IMR-90 (cell line): ENCODE measurements at regions not wholly inside any gene's neighbourhood (a gene's known extent, or its start where the extent isn't known, plus 50 kb on each side); places are given as distances from the start of the nearest gene placed in this dataset.

Experiments used
- ATAC-seq: fragments of 200-7000 bp; cut with Tn5 transposase; 2 replicates; pipeline ENCODE4 v1.9.1; 2020; ENCODE audit warnings: low read depth, mild to moderate bottlenecking, moderate library complexity
- BruUV-seq: library from RNA; stranded (reverse); fragments of 400-500 nt; replicated peaks from 2 replicates; lab custom pipeline; 2021; lab: Mats Ljungman, UMichigan
- CTCF ChIA-PET: fragments of 300-600 bp; formaldehyde crosslinking; extraction: SDS; loops from one replicate; lab custom pipeline; 2021; ENCODE audit warnings: antibody characterized with exemption; lab: Yijun Ruan, JAX
- POLR2A ChIA-PET: fragments of 300-600 bp; sonication (Branson Sonifier 250); formaldehyde crosslinking; loops from one replicate; lab custom pipeline; 2022; ENCODE audit warnings: antibody characterized with exemption; ENCODE audit not compliant: unreplicated experiment; lab: Charles Lee
- DNase-seq: peaks from one replicate; pipeline ENCODE4 v3.0.0; 2013
- H2AFZ ChIP-seq: replicated peaks from 2 replicates; pipeline ENCODE3; 2013; ENCODE audit warnings: low read length, mild to moderate bottlenecking; ENCODE audit not compliant: poor library complexity
- H2AK5ac ChIP-seq: 2 replicates; pipeline ENCODE4 v1.6.1; 2013; ENCODE audit warnings: low read depth, low read length, inconsistent platforms
- H2AK9ac ChIP-seq: replicated peaks from 2 replicates; pipeline ENCODE3; 2013; ENCODE audit warnings: mild to moderate bottlenecking, low read depth, low read length, moderate library complexity; ENCODE audit not compliant: poor library complexity
- H2BK120ac ChIP-seq: 2 replicates; pipeline ENCODE4 v1.6.1; 2013; ENCODE audit warnings: low read depth, low read length, inconsistent platforms
- H2BK15ac ChIP-seq: 3 replicates; pipeline ENCODE4 v1.6.1; 2013; ENCODE audit warnings: low read depth, low read length, inconsistent platforms
- H2BK20ac ChIP-seq: 2 replicates; pipeline ENCODE4 v1.6.1; 2013; ENCODE audit warnings: low read depth, mild to moderate bottlenecking, inconsistent platforms, low read length, moderate library complexity
- H2BK5ac ChIP-seq: 2 replicates; pipeline ENCODE4 v1.6.1; 2013; ENCODE audit warnings: mild to moderate bottlenecking, low read depth, low read length, inconsistent platforms; ENCODE audit not compliant: poor library complexity, severe bottlenecking
- H3K14ac ChIP-seq: replicated peaks from 2 replicates; pipeline ENCODE4 v1.6.1; 2013; ENCODE audit warnings: low read depth, low read length, inconsistent platforms
- H3K18ac ChIP-seq: 2 replicates; pipeline ENCODE4 v1.6.1; 2013; ENCODE audit warnings: low read depth, low read length, control low read depth
- H3K23ac ChIP-seq: 2 replicates; pipeline ENCODE4 v1.6.1; 2013; ENCODE audit warnings: low read depth, low read length, inconsistent platforms
- H3K27ac ChIP-seq: 2 replicates; pipeline ENCODE4 v1.5.1; 2013; ENCODE audit warnings: mild to moderate bottlenecking, control low read depth, low read length; ENCODE audit not compliant: insufficient read depth
- H3K27me3 ChIP-seq: 2 replicates; pipeline ENCODE4 v1.6.1; 2013; ENCODE audit warnings: low read length; ENCODE audit not compliant: control insufficient read depth, insufficient read depth
- H3K36me3 ChIP-seq: 2 replicates; pipeline ENCODE4 v1.6.1; 2013; ENCODE audit warnings: low read length, mixed read lengths; ENCODE audit not compliant: control insufficient read depth, insufficient read depth
- H3K4ac ChIP-seq: 2 replicates; pipeline ENCODE4 v1.6.1; 2013; ENCODE audit warnings: low read depth, low read length, inconsistent platforms
- H3K4me1 ChIP-seq: 2 replicates; pipeline ENCODE4 v1.6.1; 2013; ENCODE audit warnings: low read length, mixed read lengths; ENCODE audit not compliant: control insufficient read depth, insufficient read depth
- H3K4me2 ChIP-seq: 2 replicates; pipeline ENCODE4 v1.6.1; 2013; ENCODE audit warnings: low read depth, mild to moderate bottlenecking, control low read depth, low read length, moderate library complexity
- H3K4me3 ChIP-seq: 2 replicates; pipeline ENCODE4 v1.5.1; 2013; ENCODE audit warnings: low read depth, mild to moderate bottlenecking, control low read depth, low read length, moderate library complexity; ENCODE audit not compliant: insufficient read depth
- H3K56ac ChIP-seq: 2 replicates; pipeline ENCODE4 v1.6.1; 2013; ENCODE audit warnings: low read length, inconsistent platforms; ENCODE audit not compliant: insufficient read depth; ENCODE audit errors: extremely low read depth
- H3K79me1 ChIP-seq, 2 experiments: 2 replicates each; pipeline ENCODE4 v1.6.1; 2013; ENCODE audit warnings: low read length in 2 of 2, inconsistent platforms in 1 of 2, low read depth in 1 of 2
- H3K9ac ChIP-seq: 2 replicates; pipeline ENCODE4 v1.6.1; 2013; ENCODE audit warnings: low read depth, low read length, control low read depth
- H3K9me1 ChIP-seq: 2 replicates; pipeline ENCODE4 v1.6.1; 2013; ENCODE audit warnings: low read length, inconsistent platforms; ENCODE audit not compliant: insufficient read depth
- H3K9me3 ChIP-seq: 2 replicates; pipeline ENCODE4 v1.6.1; 2013; ENCODE audit warnings: low read length; ENCODE audit not compliant: control insufficient read depth, insufficient read depth
- H4K20me1 ChIP-seq: 2 replicates; pipeline ENCODE4 v1.6.1; 2013; ENCODE audit warnings: low read length, inconsistent platforms; ENCODE audit not compliant: insufficient read depth
- H4K5ac ChIP-seq: 2 replicates; pipeline ENCODE4 v1.6.1; 2013; ENCODE audit warnings: mild to moderate bottlenecking, low read depth, low read length, control low read depth
- H4K8ac ChIP-seq, 2 experiments: 2 replicates each; pipeline ENCODE4 v1.6.1; 2013; ENCODE audit warnings: low read depth in 2 of 2, low read length in 2 of 2, control low read depth in 1 of 2, inconsistent platforms in 1 of 2
- H4K91ac ChIP-seq: 2 replicates; pipeline ENCODE4 v1.6.1; 2013; ENCODE audit warnings: low read depth, low read length, inconsistent platforms; ENCODE audit not compliant: insufficient read depth
- CEBPB ChIP-seq: IDR thresholded peaks from 2 replicates; pipeline ENCODE4 v1.6.1; 2012; ENCODE audit warnings: low read depth, low read length, improper control_type of control experiment
- CHD1 ChIP-seq: IDR thresholded peaks from 2 replicates; pipeline ENCODE4 v1.6.1; 2012; ENCODE audit warnings: low read depth, low read length, improper control_type of control experiment
- MAFK ChIP-seq: IDR thresholded peaks from 2 replicates; pipeline ENCODE4 v1.6.1; 2012; ENCODE audit warnings: low read depth, low read length, improper control_type of control experiment
- MXI1 ChIP-seq: IDR thresholded peaks from 2 replicates; pipeline ENCODE4 v1.6.1; 2012; ENCODE audit warnings: low read depth, mild to moderate bottlenecking, low read length, moderate library complexity, borderline replicate concordance
- RFX5 ChIP-seq: IDR thresholded peaks from 2 replicates; pipeline ENCODE4 v1.8.0; 2012; ENCODE audit warnings: low read depth, mild to moderate bottlenecking, low read length, moderate library complexity
- WGBS, 2 experiments: methylation state at CpG; one replicate each; pipeline versions ENCODE4 v1.1.5 to v1.1.7; 2013; ENCODE audit warnings: missing lambda C conversion rate in 2 of 2; ENCODE audit not compliant: insufficient read length in 1 of 2; ENCODE audit errors: extremely low coverage in 2 of 2; 5-methylcytosine and 5-hydroxymethylcytosine counted together
- dilution Hi-C: fragments of 300-500 bp; cut with HindIII; formaldehyde crosslinking; loops from one replicate; pipeline ENCODE4 v1.14.3; 2018; ENCODE audit warnings: low sequenced_read_pairs; ENCODE audit not compliant: unreplicated experiment
- in situ Hi-C: fragments of 300-500 bp; cut with MboI; formaldehyde crosslinking; loops from 3 replicates; pipeline ENCODE4 v1.14.3; 2019; ENCODE audit warnings: low sequenced_read_pairs, inconsistent platforms, mixed read lengths
- intact Hi-C: fragments of 100-400 bp; cut with micrococcal nuclease; formaldehyde crosslinking; loops from 2 replicates; pipeline ENCODE4 v1.10.0; 2022
- TF ChIP-seq, protein P1 (sequence below): conservative IDR thresholded peaks from 2 replicates; pipeline ENCODE4 v1.5.1; 2012; ENCODE audit warnings: mild to moderate bottlenecking, low read depth, low read length, improper control_type of control experiment

GRCh38 chr1:189237008-189237407 is 1240.7 kb downstream of the BRINP3 start:
- in situ Hi-C loops (no loop called here), dilution Hi-C loops (no loop called here), intact Hi-C loops (no loop called here)
- H2AK9ac ChIP-seq, result no peak overlapping the region
- ATAC-seq, result no peak
- no peak overlapping the region for H3K18ac ChIP-seq
- POLR2A ChIA-PET, result no interaction called here
- no peak overlapping the region for H4K91ac ChIP-seq
- H3K14ac ChIP-seq, result no peak overlapping the region
- H3K79me1 ChIP-seq, result no peaks in the 10 kb centered on the region
- no peak overlapping the region for H3K9ac ChIP-seq
- no peak overlapping the region for H2AK5ac ChIP-seq
- no peak for DNase-seq
- H3K23ac ChIP-seq, result no peak overlapping the region
- H4K5ac ChIP-seq, result no peak overlapping the region
- no peaks in the 10 kb centered on the region for H3K4me1 ChIP-seq
- no TSS peak for BruUV-seq
- no peaks in the 10 kb centered on the region for H3K27me3 ChIP-seq
- no peak overlapping the region for H3K4me3 ChIP-seq
- H2AFZ ChIP-seq, result no peak overlapping the region
- H3K9me3 ChIP-seq, result no peaks in the 10 kb centered on the region
- no peak overlapping the region for H3K27ac ChIP-seq
- whole genome bisulfite sequencing, 2 experiments, result 80% methylated on average over 1 of the region's 3 CpGs; no CpG with 5 or more reads in 1 of the 2 experiments
- no peak overlapping the region for H4K8ac ChIP-seq
- CTCF ChIA-PET, result interaction anchor here (1.0 kb wide), 1 partner anchor 17 kb away, joined by 4 read pairs; no protein-coding TSS in a partner anchor
- no peak overlapping the region for H3K4ac ChIP-seq
- TF ChIP-seq CEBPB (no peak), CHD1 (no peak), MXI1 (no peak), MAFK (no peak), RFX5 (no peak)
- TF ChIP-seq, protein P1, sequence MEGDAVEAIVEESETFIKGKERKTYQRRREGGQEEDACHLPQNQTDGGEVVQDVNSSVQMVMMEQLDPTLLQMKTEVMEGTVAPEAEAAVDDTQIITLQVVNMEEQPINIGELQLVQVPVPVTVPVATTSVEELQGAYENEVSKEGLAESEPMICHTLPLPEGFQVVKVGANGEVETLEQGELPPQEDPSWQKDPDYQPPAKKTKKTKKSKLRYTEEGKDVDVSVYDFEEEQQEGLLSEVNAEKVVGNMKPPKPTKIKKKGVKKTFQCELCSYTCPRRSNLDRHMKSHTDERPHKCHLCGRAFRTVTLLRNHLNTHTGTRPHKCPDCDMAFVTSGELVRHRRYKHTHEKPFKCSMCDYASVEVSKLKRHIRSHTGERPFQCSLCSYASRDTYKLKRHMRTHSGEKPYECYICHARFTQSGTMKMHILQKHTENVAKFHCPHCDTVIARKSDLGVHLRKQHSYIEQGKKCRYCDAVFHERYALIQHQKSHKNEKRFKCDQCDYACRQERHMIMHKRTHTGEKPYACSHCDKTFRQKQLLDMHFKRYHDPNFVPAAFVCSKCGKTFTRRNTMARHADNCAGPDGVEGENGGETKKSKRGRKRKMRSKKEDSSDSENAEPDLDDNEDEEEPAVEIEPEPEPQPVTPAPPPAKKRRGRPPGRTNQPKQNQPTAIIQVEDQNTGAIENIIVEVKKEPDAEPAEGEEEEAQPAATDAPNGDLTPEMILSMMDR, result no peak
- H2BK15ac ChIP-seq, result no peak overlapping the region
- H3K9me1 ChIP-seq, result no peaks in the 10 kb centered on the region
- H3K36me3 ChIP-seq, result no peaks in the 10 kb centered on the region
- H2BK20ac ChIP-seq, result no peak overlapping the region
- H2BK120ac ChIP-seq, result no peak overlapping the region
- H3K56ac ChIP-seq, result no peak overlapping the region
- H4K20me1 ChIP-seq, result no peaks in the 10 kb centered on the region
- no peak overlapping the region for H3K4me2 ChIP-seq
- no peak overlapping the region for H2BK5ac ChIP-seq
